ENCODE measurements at regions not wholly inside any gene's neighbourhood (a gene's known extent, or its start where the extent isn't known, plus 50 kb on each side); places are given as distances from the start of the nearest gene placed in this dataset.
A peak's percentile ranks its signal among the peaks of the same experiment; 100 is the strongest.

DNA sequence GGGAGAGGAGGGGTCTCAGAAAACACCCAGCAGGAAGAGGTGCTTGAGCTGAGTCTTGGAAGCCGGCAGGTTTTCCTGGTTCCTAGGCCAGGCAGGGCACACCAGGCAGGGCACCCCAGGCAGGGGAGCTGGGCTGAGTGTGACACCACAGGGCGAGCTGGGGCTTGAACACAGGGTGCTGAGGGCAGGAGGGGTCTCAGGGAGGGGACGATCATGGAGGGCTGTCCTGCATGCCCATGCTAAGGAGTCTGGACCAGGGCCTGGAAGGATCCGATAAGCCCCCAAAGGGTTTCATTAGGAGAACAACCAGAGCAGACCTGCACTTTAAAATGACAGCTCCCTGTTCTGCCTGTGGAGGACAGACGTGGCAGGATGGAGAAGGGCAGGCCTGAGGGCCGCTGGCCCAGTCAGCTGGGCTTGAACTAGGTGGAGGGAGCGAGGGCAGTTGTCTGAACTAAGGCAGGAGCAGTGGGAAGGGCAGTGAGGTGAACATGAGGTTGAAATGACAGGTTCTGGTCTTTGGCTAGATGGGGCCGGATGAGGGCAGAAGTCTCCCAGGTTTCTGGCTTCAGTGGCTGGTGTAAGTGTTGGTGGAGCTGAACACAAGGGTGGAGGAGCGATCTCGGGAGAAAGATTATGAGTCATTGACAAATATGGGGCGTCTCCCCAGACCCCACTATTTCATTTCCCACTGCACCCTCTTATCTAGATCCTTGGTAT is 171.0 kb upstream of the PZP start:
- H3K27me3 ChIP-seq (ENCODE audit: control insufficient read depth in 4 of 4, insufficient read depth in 4 of 4, low read length in 3 of 4) = no peaks in the 10 kb centered on the region
- TF ChIP-seq GABPA (IDR thresholded peaks at IDR 0.05 in 1 of 2, conservative IDR thresholded peaks at IDR 0.05 in 1 of 2) (no peak), RAD21 (IDR thresholded peaks at IDR 0.05) (no peak), TAF1 (conservative IDR thresholded peaks at IDR 0.05) (no peak), JUND (IDR thresholded peaks at IDR 0.05) (no peak), HNF4A (conservative IDR thresholded peaks at IDR 0.05) (no peak), NR2F2 (IDR thresholded peaks at IDR 0.05) (no peak), FOXA2 (IDR thresholded peaks at IDR 0.05) (no peak), HNF4G (IDR thresholded peaks at IDR 0.05) (no peak)
- TF ChIP-seq, protein P1, sequence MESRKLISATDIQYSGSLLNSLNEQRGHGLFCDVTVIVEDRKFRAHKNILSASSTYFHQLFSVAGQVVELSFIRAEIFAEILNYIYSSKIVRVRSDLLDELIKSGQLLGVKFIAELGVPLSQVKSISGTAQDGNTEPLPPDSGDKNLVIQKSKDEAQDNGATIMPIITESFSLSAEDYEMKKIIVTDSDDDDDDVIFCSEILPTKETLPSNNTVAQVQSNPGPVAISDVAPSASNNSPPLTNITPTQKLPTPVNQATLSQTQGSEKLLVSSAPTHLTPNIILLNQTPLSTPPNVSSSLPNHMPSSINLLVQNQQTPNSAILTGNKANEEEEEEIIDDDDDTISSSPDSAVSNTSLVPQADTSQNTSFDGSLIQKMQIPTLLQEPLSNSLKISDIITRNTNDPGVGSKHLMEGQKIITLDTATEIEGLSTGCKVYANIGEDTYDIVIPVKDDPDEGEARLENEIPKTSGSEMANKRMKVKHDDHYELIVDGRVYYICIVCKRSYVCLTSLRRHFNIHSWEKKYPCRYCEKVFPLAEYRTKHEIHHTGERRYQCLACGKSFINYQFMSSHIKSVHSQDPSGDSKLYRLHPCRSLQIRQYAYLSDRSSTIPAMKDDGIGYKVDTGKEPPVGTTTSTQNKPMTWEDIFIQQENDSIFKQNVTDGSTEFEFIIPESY (IDR thresholded peaks at IDR 0.05) = no peak
- TF ChIP-seq, protein P2, sequence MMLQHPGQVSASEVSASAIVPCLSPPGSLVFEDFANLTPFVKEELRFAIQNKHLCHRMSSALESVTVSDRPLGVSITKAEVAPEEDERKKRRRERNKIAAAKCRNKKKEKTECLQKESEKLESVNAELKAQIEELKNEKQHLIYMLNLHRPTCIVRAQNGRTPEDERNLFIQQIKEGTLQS (IDR thresholded peaks at IDR 0.05) = no peak
- TF ChIP-seq, protein P3, sequence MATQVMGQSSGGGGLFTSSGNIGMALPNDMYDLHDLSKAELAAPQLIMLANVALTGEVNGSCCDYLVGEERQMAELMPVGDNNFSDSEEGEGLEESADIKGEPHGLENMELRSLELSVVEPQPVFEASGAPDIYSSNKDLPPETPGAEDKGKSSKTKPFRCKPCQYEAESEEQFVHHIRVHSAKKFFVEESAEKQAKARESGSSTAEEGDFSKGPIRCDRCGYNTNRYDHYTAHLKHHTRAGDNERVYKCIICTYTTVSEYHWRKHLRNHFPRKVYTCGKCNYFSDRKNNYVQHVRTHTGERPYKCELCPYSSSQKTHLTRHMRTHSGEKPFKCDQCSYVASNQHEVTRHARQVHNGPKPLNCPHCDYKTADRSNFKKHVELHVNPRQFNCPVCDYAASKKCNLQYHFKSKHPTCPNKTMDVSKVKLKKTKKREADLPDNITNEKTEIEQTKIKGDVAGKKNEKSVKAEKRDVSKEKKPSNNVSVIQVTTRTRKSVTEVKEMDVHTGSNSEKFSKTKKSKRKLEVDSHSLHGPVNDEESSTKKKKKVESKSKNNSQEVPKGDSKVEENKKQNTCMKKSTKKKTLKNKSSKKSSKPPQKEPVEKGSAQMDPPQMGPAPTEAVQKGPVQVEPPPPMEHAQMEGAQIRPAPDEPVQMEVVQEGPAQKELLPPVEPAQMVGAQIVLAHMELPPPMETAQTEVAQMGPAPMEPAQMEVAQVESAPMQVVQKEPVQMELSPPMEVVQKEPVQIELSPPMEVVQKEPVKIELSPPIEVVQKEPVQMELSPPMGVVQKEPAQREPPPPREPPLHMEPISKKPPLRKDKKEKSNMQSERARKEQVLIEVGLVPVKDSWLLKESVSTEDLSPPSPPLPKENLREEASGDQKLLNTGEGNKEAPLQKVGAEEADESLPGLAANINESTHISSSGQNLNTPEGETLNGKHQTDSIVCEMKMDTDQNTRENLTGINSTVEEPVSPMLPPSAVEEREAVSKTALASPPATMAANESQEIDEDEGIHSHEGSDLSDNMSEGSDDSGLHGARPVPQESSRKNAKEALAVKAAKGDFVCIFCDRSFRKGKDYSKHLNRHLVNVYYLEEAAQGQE (IDR thresholded peaks at IDR 0.05) = no peak
- TF ChIP-seq, protein P4, sequence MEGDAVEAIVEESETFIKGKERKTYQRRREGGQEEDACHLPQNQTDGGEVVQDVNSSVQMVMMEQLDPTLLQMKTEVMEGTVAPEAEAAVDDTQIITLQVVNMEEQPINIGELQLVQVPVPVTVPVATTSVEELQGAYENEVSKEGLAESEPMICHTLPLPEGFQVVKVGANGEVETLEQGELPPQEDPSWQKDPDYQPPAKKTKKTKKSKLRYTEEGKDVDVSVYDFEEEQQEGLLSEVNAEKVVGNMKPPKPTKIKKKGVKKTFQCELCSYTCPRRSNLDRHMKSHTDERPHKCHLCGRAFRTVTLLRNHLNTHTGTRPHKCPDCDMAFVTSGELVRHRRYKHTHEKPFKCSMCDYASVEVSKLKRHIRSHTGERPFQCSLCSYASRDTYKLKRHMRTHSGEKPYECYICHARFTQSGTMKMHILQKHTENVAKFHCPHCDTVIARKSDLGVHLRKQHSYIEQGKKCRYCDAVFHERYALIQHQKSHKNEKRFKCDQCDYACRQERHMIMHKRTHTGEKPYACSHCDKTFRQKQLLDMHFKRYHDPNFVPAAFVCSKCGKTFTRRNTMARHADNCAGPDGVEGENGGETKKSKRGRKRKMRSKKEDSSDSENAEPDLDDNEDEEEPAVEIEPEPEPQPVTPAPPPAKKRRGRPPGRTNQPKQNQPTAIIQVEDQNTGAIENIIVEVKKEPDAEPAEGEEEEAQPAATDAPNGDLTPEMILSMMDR (IDR thresholded peaks at IDR 0.05; ENCODE audit: low read depth, low read length, missing input control) = no peak
- TF ChIP-seq, protein P5, sequence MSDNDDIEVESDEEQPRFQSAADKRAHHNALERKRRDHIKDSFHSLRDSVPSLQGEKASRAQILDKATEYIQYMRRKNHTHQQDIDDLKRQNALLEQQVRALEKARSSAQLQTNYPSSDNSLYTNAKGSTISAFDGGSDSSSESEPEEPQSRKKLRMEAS (IDR thresholded peaks at IDR 0.05) = no peak
- no peak for DNase-seq (ENCODE audit: low spot score)
- no peaks in the 10 kb centered on the region for H3K9me3 ChIP-seq (ENCODE audit: control insufficient read depth in 4 of 4, low read length in 3 of 4)
- no peak overlapping the region for H3K4me3 ChIP-seq (ENCODE audit: low read depth in 1 of 3, low read length in 3 of 3)
- H3K9ac ChIP-seq (ENCODE audit: low read depth in 1 of 2, low read length in 2 of 2) = no peak overlapping the region
- 94% methylated on average over 11 of the region's 11 CpGs for WGBS
- no peak overlapping the region for H3K27ac ChIP-seq (ENCODE audit: low read depth in 1 of 2, low read length in 2 of 2)
- H3K36me3 ChIP-seq (ENCODE audit: control insufficient read depth in 4 of 4, insufficient read depth in 3 of 4, low read depth in 1 of 4, low read length in 3 of 4) = no peaks in the 10 kb centered on the region
- no peaks in the 10 kb centered on the region for H3K4me1 ChIP-seq (ENCODE audit: control insufficient read depth in 4 of 4, insufficient read depth in 4 of 4, low read length in 3 of 4)

DNA sequence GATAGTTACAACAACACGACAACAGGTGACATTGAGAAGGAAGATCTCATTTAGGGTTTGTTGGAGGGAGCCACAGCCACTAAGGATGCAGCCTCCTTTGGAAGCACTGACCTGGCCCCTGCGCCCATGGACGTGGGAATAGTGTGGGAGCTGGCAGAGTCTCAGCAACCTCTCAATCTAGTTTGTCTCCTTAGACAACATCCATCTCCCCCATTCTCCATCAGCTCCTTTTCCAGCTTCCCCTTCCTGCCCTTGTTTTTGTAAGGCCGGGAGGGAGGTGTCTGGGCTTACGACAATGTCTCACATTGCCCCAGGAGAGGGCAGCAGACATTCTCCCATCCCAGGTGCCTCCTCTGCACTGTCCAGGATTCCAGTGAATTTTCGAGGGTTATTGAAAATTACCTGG is 170.2 kb upstream of the PZP start:
- H3K9me3 ChIP-seq (ENCODE audit: control insufficient read depth in 4 of 4, low read length in 3 of 4) = no peaks in the 10 kb centered on the region
- H3K27me3 ChIP-seq (ENCODE audit: control insufficient read depth in 4 of 4, insufficient read depth in 4 of 4, low read length in 3 of 4) = no peaks in the 10 kb centered on the region
- TF ChIP-seq RAD21 (IDR thresholded peaks at IDR 0.05) (peak; percentile 67 to 71), YY1 (IDR thresholded peaks at IDR 0.05) (no peak)
- TF ChIP-seq, protein P4 (IDR thresholded peaks at IDR 0.05; ENCODE audit: low read depth, low read length, missing input control) = peak; percentile 21
- WGBS = 58% methylated on average over 6 of the region's 6 CpGs
- H3K9ac ChIP-seq (ENCODE audit: low read depth in 1 of 2, low read length in 2 of 2) = no peak overlapping the region
- H3K36me3 ChIP-seq (ENCODE audit: control insufficient read depth in 4 of 4, insufficient read depth in 3 of 4, low read depth in 1 of 4, low read length in 3 of 4) = no peaks in the 10 kb centered on the region
- no peaks in the 10 kb centered on the region for H3K4me1 ChIP-seq (ENCODE audit: control insufficient read depth in 4 of 4, insufficient read depth in 4 of 4, low read length in 3 of 4)
- no peak overlapping the region for H3K4me3 ChIP-seq (ENCODE audit: low read depth in 1 of 3, low read length in 3 of 3)
- no peak overlapping the region for H3K27ac ChIP-seq (ENCODE audit: low read depth in 1 of 2, low read length in 2 of 2)
- no peak for DNase-seq (ENCODE audit: low spot score)
